Skin of body (tissue), 1 donor: ENCODE measurements at regions not wholly inside any gene's neighbourhood (a gene's known extent, or its start where the extent isn't known, plus 50 kb on each side); places are given as distances from the start of the nearest gene placed in this dataset.

Experiments used
- DNase-seq: peaks from one replicate; lab custom pipeline; 2025; lab: John Stamatoyannopoulos, UW

GRCh38 chr1:38293567-38293966 is 247.0 kb upstream of the POU3F1 start:
- DNase-seq: no peak

GRCh38 chr1:38292969-38293368 is 246.4 kb upstream of the POU3F1 start:
- DNase-seq: no peak

GRCh38 chr1:38291906-38292521 is 245.4 kb upstream of the POU3F1 start:
- no peak for DNase-seq

- no peak for DNase-seq
These were observed 244.7 kb upstream of the POU3F1 start for GRCh38 chr1:38291336-38291735.

- DNase-seq: no peak
These were observed 242.4 kb upstream of the POU3F1 start for GRCh38 chr1:38289034-38289433.

GRCh38 chr1:38287547-38287946 is 241.0 kb upstream of the POU3F1 start:
- no peak for DNase-seq

GRCh38 chr1:38287036-38287435 is 240.4 kb upstream of the POU3F1 start:
- DNase-seq: no peak

GRCh38 chr1:38285807-38286530 is 239.4 kb upstream of the POU3F1 start:
- DNase-seq: no peak

GRCh38 chr1:38284953-38285352 is 238.4 kb upstream of the POU3F1 start:
- DNase-seq: no peak

GRCh38 chr1:38283696-38284470 is 237.3 kb upstream of the POU3F1 start:
- no peak for DNase-seq

- no peak for DNase-seq
These were observed 232.6 kb upstream of the POU3F1 start for GRCh38 chr1:38279148-38279547.

- DNase-seq: no peak
These were observed 231.1 kb upstream of the POU3F1 start for GRCh38 chr1:38277646-38278045.

GRCh38 chr1:38275960-38276359 is 229.4 kb upstream of the POU3F1 start:
- DNase-seq: no peak

GRCh38 chr1:38274974-38275373 is 228.4 kb upstream of the POU3F1 start:
- no peak for DNase-seq

GRCh38 chr1:38273196-38273804 is 226.7 kb upstream of the POU3F1 start:
- DNase-seq: no peak

- DNase-seq: no peak
These were observed 225.9 kb upstream of the POU3F1 start for GRCh38 chr1:38272515-38272914.

- no peak for DNase-seq
These were observed 224.4 kb upstream of the POU3F1 start for GRCh38 chr1:38270849-38271633.

GRCh38 chr1:38269923-38270848 is 223.6 kb upstream of the POU3F1 start:
- no peak for DNase-seq

- no peak for DNase-seq
These were observed 221.6 kb upstream of the POU3F1 start for GRCh38 chr1:38268226-38268625.
